HepG2 (cell line): ENCODE measurements at regions not wholly inside any gene's neighbourhood (a gene's known extent, or its start where the extent isn't known, plus 50 kb on each side); places are given as distances from the start of the nearest gene placed in this dataset.

Experiments used
- ATAC-seq: fragments of 200-7000 bp; cut with Tn5 transposase; 3 replicates; pipeline ENCODE4 v1.9.1; 2020; ENCODE audit warnings: mild to moderate bottlenecking, moderate library complexity
- BruUV-seq: library from RNA; stranded (reverse); fragments of 400-500 nt; replicated peaks from 2 replicates; lab custom pipeline; 2021; lab: Mats Ljungman, UMichigan
- CTCF ChIA-PET: fragments of 300-600 bp; formaldehyde crosslinking; extraction: SDS; loops from one replicate; lab custom pipeline; 2021; ENCODE audit warnings: low total read pairs, inconsistent platforms, low intra/inter-chr PET ratio; lab: Yijun Ruan, JAX
- POLR2A ChIA-PET: fragments of 350-600 bp; sonication (Branson Sonifier 250); formaldehyde crosslinking; loops from one replicate; lab custom pipeline; 2020; ENCODE audit warnings: antibody characterized with exemption, inconsistent platforms; lab: Yijun Ruan, JAX
- DNase-seq: peaks from one replicate; pipeline ENCODE4 v3.0.0-alpha.2; 2015; ENCODE audit warnings: low spot score
- FAIRE-seq: peaks from 3 replicates; lab custom pipeline; 2011; peaks lifted over from hg19 to GRCh38; lab: Jason Lieb, UNC
- H2AFZ ChIP-seq: one replicate; pipeline ENCODE4 v1.6.1; 2011; ENCODE audit warnings: low read length, inconsistent platforms
- H3K27ac ChIP-seq: fragments of 300-600 bp; 3 replicates; pipeline ENCODE4 v1.8.0; 2011; ENCODE audit warnings: mixed run types, mild to moderate bottlenecking, mixed read lengths, low read length, inconsistent platforms; ENCODE audit not compliant: insufficient read depth; ENCODE audit errors: extremely low read length
- H3K27me3 ChIP-seq, 2 experiments: fragments of 200-600 bp in 1 of 2; 2 replicates in 1 of 2; 3 replicates in 1 of 2; pipeline versions ENCODE4 v1.6.0 to v1.8.0; 2011; ENCODE audit warnings: low read length in 2 of 2, mild to moderate bottlenecking in 2 of 2, moderate library complexity in 2 of 2, inconsistent platforms in 1 of 2; ENCODE audit not compliant: insufficient read depth in 2 of 2, control insufficient read depth in 1 of 2
- H3K36me3 ChIP-seq, 2 experiments: fragments of 200-600 bp in 1 of 2; replicated peaks in 1 of 2; 2 replicates in 1 of 2; 3 replicates in 1 of 2; pipeline versions ENCODE4 v1.5.1 to v1.8.0; 2011; ENCODE audit warnings: low read length in 2 of 2, inconsistent platforms in 1 of 2; ENCODE audit not compliant: insufficient read depth in 2 of 2, control insufficient read depth in 1 of 2
- H3K4me1 ChIP-seq: 2 replicates; pipeline ENCODE4 v1.5.1; 2012; ENCODE audit warnings: low read length, inconsistent platforms; ENCODE audit not compliant: insufficient read depth
- H3K4me2 ChIP-seq: 2 replicates; pipeline ENCODE4 v1.6.0; 2011; ENCODE audit warnings: low read depth, low read length, inconsistent platforms
- H3K4me3 ChIP-seq, 3 experiments: fragments of 200-600 bp in 1 of 3; sonication (generic), shearing (Covaris generic) in 1 of 3; replicated peaks in 1 of 3; 2 replicates each; pipeline ENCODE4 v1.5.1; 2011 to 2016; ENCODE audit warnings: low read length in 3 of 3, inconsistent platforms in 2 of 3, low read depth in 2 of 3, mild to moderate bottlenecking in 2 of 3, control low read depth in 1 of 3, mixed read lengths in 1 of 3; ENCODE audit not compliant: insufficient read depth in 1 of 3
- H3K79me2 ChIP-seq: one replicate; pipeline ENCODE4 v1.6.1; 2011; ENCODE audit warnings: low read length, inconsistent platforms; ENCODE audit not compliant: insufficient read depth
- H3K9ac ChIP-seq: 2 replicates; pipeline ENCODE4 v1.6.0; 2011; ENCODE audit warnings: mild to moderate bottlenecking, low read depth, low read length, inconsistent platforms; ENCODE audit not compliant: insufficient read depth
- H3K9me3 ChIP-seq: 2 replicates; pipeline ENCODE4 v1.5.1; 2012; ENCODE audit warnings: mild to moderate bottlenecking, low read length
- H4K20me1 ChIP-seq: 2 replicates; pipeline ENCODE4 v1.6.0; 2011; ENCODE audit warnings: inconsistent platforms, mild to moderate bottlenecking, low read length, moderate library complexity; ENCODE audit not compliant: insufficient read depth
- CHCHD3 ChIP-seq: sonication (generic); formaldehyde crosslinking; IDR thresholded peaks from 2 replicates; pipeline ENCODE4 v1.8.0; 2022; ENCODE audit warnings: mild to moderate bottlenecking, missing genetic modification reagents, moderate library complexity
- HOXA5 ChIP-seq: sonication (generic); formaldehyde crosslinking; IDR thresholded peaks from 2 replicates; pipeline ENCODE4 v1.4.0; 2020; ENCODE audit warnings: missing genetic modification reagents
- MLLT10 ChIP-seq: sonication (generic); formaldehyde crosslinking; IDR thresholded peaks from 2 replicates; pipeline ENCODE4 v1.4.0; 2020; ENCODE audit warnings: missing genetic modification reagents
- MNT ChIP-seq: fragments of 450-650 bp; IDR thresholded peaks from 2 replicates; pipeline ENCODE4 v1.6.1; 2016
- SIX1 ChIP-seq: sonication (generic); formaldehyde crosslinking; IDR thresholded peaks from 2 replicates; pipeline ENCODE4 v1.4.0; 2020; ENCODE audit warnings: missing genetic modification reagents, borderline replicate concordance
- THAP7 ChIP-seq: sonication (generic); formaldehyde crosslinking; IDR thresholded peaks from 2 replicates; pipeline ENCODE4 v1.8.1; 2023; ENCODE audit warnings: mild to moderate bottlenecking, missing genetic modification reagents
- UBTF ChIP-seq: sonication (generic); formaldehyde crosslinking; IDR thresholded peaks from 2 replicates; pipeline ENCODE4 v1.4.0; 2020; ENCODE audit warnings: mild to moderate bottlenecking, missing genetic modification reagents
- ZNF430 ChIP-seq: sonication (generic); formaldehyde crosslinking; IDR thresholded peaks from 2 replicates; pipeline ENCODE4 v1.9.0; 2021; ENCODE audit warnings: mild to moderate bottlenecking, missing genetic modification reagents
- ZNF432 ChIP-seq: sonication (generic); formaldehyde crosslinking; IDR thresholded peaks from 2 replicates; pipeline ENCODE4 v1.5.0; 2020; ENCODE audit warnings: missing genetic modification reagents, mild to moderate bottlenecking, borderline replicate concordance
- ZNF512 ChIP-seq: sonication (generic); formaldehyde crosslinking; IDR thresholded peaks from 2 replicates; pipeline ENCODE4 v1.4.0; 2020; ENCODE audit warnings: mild to moderate bottlenecking, missing genetic modification reagents
- ZNF557 ChIP-seq: sonication (generic); formaldehyde crosslinking; IDR thresholded peaks from 2 replicates; pipeline ENCODE4 v1.4.0; 2020; ENCODE audit warnings: missing genetic modification reagents
- ZNF703 ChIP-seq: sonication (generic); formaldehyde crosslinking; IDR thresholded peaks from 2 replicates; pipeline ENCODE4 v1.5.1; 2020; ENCODE audit warnings: missing genetic modification reagents, mild to moderate bottlenecking, moderate library complexity, borderline replicate concordance
- ZSCAN29 ChIP-seq: sonication (generic); formaldehyde crosslinking; conservative IDR thresholded peaks from 2 replicates; pipeline ENCODE4 v1.4.0; 2020; ENCODE audit warnings: mild to moderate bottlenecking, missing genetic modification reagents
- ZSCAN30 ChIP-seq: sonication (generic); formaldehyde crosslinking; IDR thresholded peaks from 2 replicates; pipeline ENCODE4 v1.5.0; 2020; ENCODE audit warnings: mild to moderate bottlenecking, missing genetic modification reagents
- WGBS: methylation state at CpG from one replicate; pipeline ENCODE4 v1.1.6; 2017; ENCODE audit warnings: low lambda C conversion rate; 5-methylcytosine and 5-hydroxymethylcytosine counted together
- in situ Hi-C: cut with HindIII; loops from 2 replicates; pipeline ENCODE4 v1.10.0; 2017; ENCODE audit warnings: low pct_unique_long_range_greater_than_20kb; ENCODE audit not compliant: extremely low pct_ligation_motif_present
- intact Hi-C: fragments of 100-400 bp; cut with micrococcal nuclease; formaldehyde crosslinking; loops from one replicate; pipeline ENCODE4 v1.10.0; 2022; ENCODE audit not compliant: unreplicated experiment

- in situ Hi-C loops, result no loop called here
- intact Hi-C loops, result no loop called here
- FAIRE-seq, result no peak
- Histone ChIP-seq H3K4me2 (no peak overlapping the region), H3K9me3 (peaks cover 91% of the 10 kb centered on the region), H3K4me3 (no peak overlapping the region), H3K36me3 (no peaks in the 10 kb centered on the region), H3K4me1 (no peaks in the 10 kb centered on the region), H3K27me3 (no peaks in the 10 kb centered on the region), H3K79me2 (no peaks in the 10 kb centered on the region), H2AFZ (no peak overlapping the region), H3K27ac (no peak overlapping the region), H4K20me1 (no peaks in the 10 kb centered on the region), H3K9ac (no peak overlapping the region)
- DNase-seq, result no peak
- 51% methylated on average over 3 of the region's 3 CpGs for WGBS
- POLR2A ChIA-PET, result no interaction called here
- TF ChIP-seq ZNF432 (no peak), UBTF (CRISPR knock-in tag) (no peak), MLLT10 (no peak), SIX1 (CRISPR knock-in tag) (no peak), CHCHD3 (CRISPR knock-in tag) (no peak), MNT (no peak), ZNF430 (CRISPR knock-in tag) (no peak), ZSCAN29 (no peak), HOXA5 (CRISPR knock-in tag) (no peak), ZNF703 (CRISPR knock-in tag) (no peak), ZSCAN30 (CRISPR knock-in tag) (no peak), THAP7 (no peak), ZNF512 (no peak), ZNF557 (CRISPR knock-in tag) (no peak)
- ATAC-seq, result no peak
- CTCF ChIA-PET, result no interaction called here
- no TSS peak for BruUV-seq
These were observed 545.9 kb upstream of the SEL1L start for GRCh38 chr14:82079553-82079952.
